Ishikawa (cell line): ENCODE measurements at regions not wholly inside any gene's neighbourhood (a gene's known extent, or its start where the extent isn't known, plus 50 kb on each side); places are given as distances from the start of the nearest gene placed in this dataset.

Experiments
- CEBPB ChIP-seq: IDR thresholded peaks from 2 replicates; pipeline ENCODE4 v1.6.1; 2012
- CREB1 ChIP-seq: IDR thresholded peaks from 2 replicates; pipeline ENCODE4 v1.6.1; 2012; ENCODE audit warnings: low read depth
- EGR1 ChIP-seq: IDR thresholded peaks from 2 replicates; pipeline ENCODE4 v1.6.1; 2012
- MAX ChIP-seq: IDR thresholded peaks from 2 replicates; pipeline ENCODE4 v1.6.1; 2012
- NFIC ChIP-seq: IDR thresholded peaks from 2 replicates; pipeline ENCODE4 v1.6.1; 2012
- TAF1 ChIP-seq: IDR thresholded peaks from 2 replicates; pipeline ENCODE4 v1.6.1; 2012; ENCODE audit warnings: low read depth, mild to moderate bottlenecking
- TCF12 ChIP-seq: IDR thresholded peaks from 2 replicates; pipeline ENCODE4 v1.6.1; 2012; ENCODE audit warnings: low read depth
- YY1 ChIP-seq: IDR thresholded peaks from 2 replicates; pipeline ENCODE4 v1.6.1; 2012; ENCODE audit warnings: low read depth

- TF ChIP-seq YY1 (no peak), TAF1 (no peak), CEBPB (no peak), EGR1 (no peak), CREB1 (no peak), TCF12 (no peak), MAX (no peak), NFIC (no peak)
Measured at GRCh38 chr9:109914280-109915027, 134.5 kb downstream of the PALM2AKAP2 start.
